Stimulated activated naive CD8-positive, alpha-beta T cell treated with anti-CD3 and anti-CD28 coated beads, Interleukin-15, amount 100 ng/mL, for 72 hours (primary cell): ENCODE measurements at regions not wholly inside any gene's neighbourhood (a gene's known extent, or its start where the extent isn't known, plus 50 kb on each side); places are given as distances from the start of the nearest gene placed in this dataset.

Experiments
- ATAC-seq: fragments of 150-1000 bp; cut with Tn5 transposase; 2 replicates; pipeline ENCODE4 v1.10.0; 2021; ENCODE audit warnings: mild to moderate bottlenecking, moderate library complexity
- DNase-seq, 2 donors: peaks; one replicate each; pipeline ENCODE4 v3.0.0; 2021 to 2022
- H3K27ac Mint-ChIP-seq, 2 donors: one replicate each; pipeline ENCODE4 v1.8.0; 2022; ENCODE audit warnings: mild to moderate bottlenecking in 2 of 2, mixed read lengths in 2 of 2, moderate library complexity in 2 of 2
- H3K27me3 Mint-ChIP-seq: one replicate; pipeline ENCODE4 v1.8.0; 2022; ENCODE audit warnings: mixed read lengths
- H3K4me1 Mint-ChIP-seq: one replicate; pipeline ENCODE4 v1.8.0; 2022; ENCODE audit warnings: mild to moderate bottlenecking, mixed read lengths
- H3K4me3 Mint-ChIP-seq, 2 donors: one replicate each; pipeline ENCODE4 v1.8.0; 2022; ENCODE audit warnings: mild to moderate bottlenecking in 2 of 2, mixed read lengths in 2 of 2, moderate library complexity in 1 of 2
- H3K9me3 Mint-ChIP-seq, 2 donors: one replicate each; pipeline ENCODE4 v1.8.0; 2022; ENCODE audit warnings: mixed read lengths in 2 of 2

DNA sequence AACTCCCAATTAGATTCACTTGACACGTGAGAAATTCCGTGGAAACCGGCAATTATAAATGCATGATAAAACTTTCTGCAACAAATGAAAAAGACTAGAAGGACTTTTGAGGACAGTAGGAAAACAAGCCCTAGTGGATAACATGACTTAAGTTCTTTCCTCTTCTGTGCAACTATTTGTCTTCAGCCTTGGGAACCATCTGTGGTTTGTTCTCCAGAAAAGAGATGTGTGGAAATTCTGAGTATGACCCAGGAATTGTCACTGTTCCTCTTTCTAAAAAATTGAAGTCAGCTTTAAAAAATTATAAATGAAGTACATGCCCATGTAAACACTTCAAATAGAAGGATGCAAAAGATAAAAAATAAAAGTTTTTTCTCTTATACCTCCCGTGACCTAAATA, 128.6 kb upstream of the SVIL start:
- H3K4me1 Mint-ChIP-seq = no peaks in the 10 kb centered on the region
- DNase-seq (no peak), ATAC-seq (no peak)
- no peaks in the 10 kb centered on the region for H3K27me3 Mint-ChIP-seq
- H3K27ac Mint-ChIP-seq = no peak overlapping the region
- H3K9me3 Mint-ChIP-seq = no peaks in the 10 kb centered on the region
- H3K4me3 Mint-ChIP-seq = no peak overlapping the region

DNA sequence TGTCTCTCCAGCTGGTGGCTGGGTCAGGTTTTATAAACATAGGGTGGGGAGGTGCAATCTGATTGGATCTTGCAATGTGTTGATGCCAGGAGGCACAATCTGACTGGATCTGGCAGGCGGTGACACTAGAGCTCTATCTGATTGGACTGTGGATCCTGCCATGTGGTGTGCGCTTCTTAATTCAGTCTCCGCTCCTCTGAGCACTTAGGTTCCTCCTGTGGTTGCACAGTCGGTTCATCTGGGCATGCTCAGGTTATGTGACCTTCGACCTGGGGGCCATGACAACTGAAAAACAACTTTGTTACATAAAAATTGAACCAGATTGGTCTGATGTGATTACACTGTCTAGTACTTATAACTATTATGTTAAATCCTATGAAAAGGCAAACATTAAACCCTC, 127.1 kb upstream of the SVIL start:
- Mint-ChIP-seq H3K4me1 (peaks cover 9% of the 10 kb centered on the region), H3K27me3 (no peaks in the 10 kb centered on the region), H3K27ac (no peak overlapping the region), H3K9me3 (no peaks in the 10 kb centered on the region), H3K4me3 (no peak overlapping the region)
- DNase-seq (no peak), ATAC-seq (no peak)

DNA sequence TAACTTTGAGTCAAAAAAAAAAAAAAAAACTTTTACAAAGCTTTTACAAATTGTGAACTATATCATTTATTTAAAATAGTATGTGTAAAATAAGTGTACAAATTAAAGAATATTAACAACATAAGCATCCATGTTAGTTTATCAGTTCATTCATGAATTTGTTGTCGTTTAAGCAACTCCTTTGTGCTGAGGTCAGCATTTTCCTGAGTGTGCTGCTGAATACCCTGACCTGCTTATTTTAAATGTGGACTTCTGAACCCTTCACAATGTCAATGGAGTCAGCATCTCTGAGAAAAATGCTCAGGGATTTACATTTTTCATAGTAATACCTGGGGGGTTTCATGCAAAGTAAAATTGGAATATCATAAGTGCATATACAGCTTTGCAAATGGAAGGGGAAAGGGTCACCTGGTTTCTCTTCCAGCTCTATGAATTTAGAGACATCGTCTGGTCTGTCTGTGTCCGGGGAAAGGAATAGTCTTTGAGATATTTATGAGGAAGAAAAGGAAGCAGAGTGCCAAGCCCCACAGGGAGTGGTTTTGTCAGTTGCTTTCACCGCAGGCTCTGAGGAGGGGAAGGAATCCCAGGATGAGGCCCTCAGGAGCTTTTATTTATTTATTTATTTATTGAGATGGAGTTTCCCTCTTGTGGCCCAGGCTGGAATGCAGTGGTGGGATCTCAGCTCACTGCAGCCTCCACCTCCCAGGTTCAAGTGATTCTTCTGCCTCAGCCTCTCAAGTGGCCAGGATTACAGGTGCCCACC, 125.5 kb upstream of the SVIL start:
- no peak overlapping the region for H3K27ac Mint-ChIP-seq
- no peak overlapping the region for H3K4me3 Mint-ChIP-seq
- DNase-seq (no peak), ATAC-seq (no peak)
- no peaks in the 10 kb centered on the region for H3K27me3 Mint-ChIP-seq
- peaks cover 9% of the 10 kb centered on the region for H3K4me1 Mint-ChIP-seq
- no peaks in the 10 kb centered on the region for H3K9me3 Mint-ChIP-seq

DNA sequence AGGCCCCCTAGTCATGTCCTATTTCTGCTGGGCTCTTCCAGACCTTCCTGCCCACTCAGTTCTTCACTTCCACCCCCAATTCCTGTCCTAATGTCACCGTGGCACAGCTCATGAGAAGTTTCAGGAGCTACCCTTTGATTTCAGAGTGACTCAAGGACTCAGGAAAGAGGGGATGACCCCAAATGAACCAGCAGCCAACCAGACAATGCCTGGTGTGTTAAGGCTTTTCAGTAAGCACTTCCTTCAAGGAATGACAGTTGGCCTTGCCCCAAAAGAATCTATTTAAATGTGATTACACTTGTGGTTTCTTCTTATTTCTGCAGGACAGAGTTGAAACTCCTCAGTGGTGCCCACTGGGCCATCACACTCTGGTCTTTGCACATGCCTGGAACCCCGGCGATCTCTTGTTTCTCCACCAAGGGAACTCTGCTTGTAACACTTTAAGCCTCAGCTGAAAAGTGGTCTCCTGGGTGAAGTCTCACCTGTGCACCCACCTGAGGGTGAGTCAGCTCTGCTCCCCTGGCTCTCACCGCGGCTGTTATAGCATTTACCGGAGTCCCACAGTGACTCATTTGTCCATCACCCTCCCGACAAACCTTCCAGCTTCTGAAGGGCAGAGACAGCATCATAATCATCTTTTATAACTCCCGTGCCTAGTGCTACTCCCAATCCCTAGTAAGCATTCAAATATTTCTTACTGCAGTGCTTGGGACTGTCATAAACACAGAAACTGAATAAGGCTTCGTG, 123.0 kb upstream of the SVIL start:
- no peak overlapping the region for H3K27ac Mint-ChIP-seq
- H3K9me3 Mint-ChIP-seq = no peaks in the 10 kb centered on the region
- peaks cover 9% of the 10 kb centered on the region for H3K4me1 Mint-ChIP-seq
- ATAC-seq (no peak), DNase-seq (no peak)
- no peaks in the 10 kb centered on the region for H3K27me3 Mint-ChIP-seq
- no peak overlapping the region for H3K4me3 Mint-ChIP-seq

DNA sequence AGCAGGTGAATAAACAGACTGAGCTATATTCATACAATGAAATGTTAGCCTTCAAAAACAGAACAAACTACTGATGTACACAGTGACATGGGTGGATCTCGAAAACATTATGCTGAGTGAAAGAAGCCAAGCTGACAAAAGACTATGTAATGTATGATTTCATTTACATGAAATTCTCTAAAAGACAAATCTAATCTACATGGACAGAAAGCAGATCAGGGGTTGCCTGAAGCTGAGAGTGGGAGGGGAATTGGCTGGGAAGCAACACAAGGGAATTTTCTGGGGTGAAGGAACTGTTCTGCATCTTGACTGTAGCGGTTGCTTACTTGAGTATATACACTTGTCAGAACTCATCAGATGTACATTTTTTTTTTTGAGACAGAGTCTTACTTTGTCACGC, 121.7 kb upstream of the SVIL start:
- no peak for DNase-seq
- H3K4me1 Mint-ChIP-seq = peaks cover 9% of the 10 kb centered on the region
- H3K27me3 Mint-ChIP-seq = no peaks in the 10 kb centered on the region
- no peak overlapping the region for H3K4me3 Mint-ChIP-seq
- ATAC-seq = no peak
- H3K9me3 Mint-ChIP-seq = no peaks in the 10 kb centered on the region
- no peak overlapping the region for H3K27ac Mint-ChIP-seq

DNA sequence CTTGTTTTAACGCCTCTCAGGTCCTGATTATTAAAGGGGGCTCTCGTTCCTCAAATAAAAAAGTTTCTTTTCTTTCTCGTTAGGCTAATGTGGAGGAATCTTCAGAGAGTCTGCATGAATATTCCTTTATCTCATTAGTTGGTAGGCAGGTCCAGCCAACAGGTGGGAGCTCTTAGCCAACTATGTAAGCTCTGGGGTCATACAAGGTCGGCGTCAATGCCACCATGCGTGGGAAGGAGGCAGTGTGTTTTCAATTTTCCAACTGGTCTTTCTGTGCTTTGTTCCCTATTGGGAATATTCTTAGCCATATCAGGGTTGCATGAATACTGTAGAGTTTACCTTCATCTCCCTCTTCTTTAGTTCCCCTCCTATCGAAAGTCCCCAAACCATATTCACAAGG, 118.5 kb upstream of the SVIL start:
- Mint-ChIP-seq H3K27ac (no peak overlapping the region), H3K4me1 (peaks cover 9% of the 10 kb centered on the region), H3K4me3 (no peak overlapping the region), H3K9me3 (no peaks in the 10 kb centered on the region), H3K27me3 (peaks cover 3% of the 10 kb centered on the region)
- DNase-seq (no peak), ATAC-seq (no peak)

DNA sequence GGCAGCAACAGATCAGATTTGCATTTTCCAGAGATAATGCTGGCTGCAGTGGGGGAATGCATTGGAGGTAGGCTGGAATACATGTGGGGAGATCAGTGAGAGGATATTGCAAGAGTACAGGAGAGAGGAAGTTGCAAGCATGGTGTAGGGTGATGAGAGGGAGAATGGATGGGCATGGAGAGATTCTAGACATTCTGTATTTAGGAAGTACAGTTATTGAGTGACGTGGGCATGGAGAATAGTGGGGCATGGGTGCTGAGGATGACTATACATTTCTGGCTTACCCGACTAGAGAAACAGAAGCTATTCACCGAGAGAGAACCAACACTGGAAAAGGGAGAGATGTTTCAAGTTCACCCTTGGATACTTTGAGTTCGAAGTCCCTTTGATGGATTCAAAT, 116.9 kb upstream of the SVIL start:
- no peak overlapping the region for H3K27ac Mint-ChIP-seq

DNA sequence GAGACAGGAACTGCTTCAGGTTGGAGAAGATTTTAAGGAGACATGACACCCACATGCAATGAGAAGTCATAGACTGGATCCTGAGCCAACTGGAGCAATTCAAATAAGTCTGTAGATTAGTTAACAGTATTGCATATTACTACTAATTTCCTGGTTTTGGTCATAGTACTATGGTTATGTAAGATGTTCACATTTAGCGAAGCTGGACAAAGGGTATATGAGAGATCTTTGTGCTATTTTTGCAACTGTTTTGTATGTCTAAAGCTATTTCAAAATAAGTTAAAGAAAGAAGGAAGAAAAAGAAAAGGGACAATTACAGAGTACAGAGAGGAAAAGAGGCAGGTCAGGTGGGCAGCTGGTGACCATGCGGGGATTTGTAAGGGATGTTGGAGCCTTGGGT, 116.5 kb upstream of the SVIL start:
- Mint-ChIP-seq H3K27ac (no peak overlapping the region), H3K4me1 (no peaks in the 10 kb centered on the region), H3K9me3 (no peaks in the 10 kb centered on the region), H3K27me3 (peaks cover 7% of the 10 kb centered on the region), H3K4me3 (no peak overlapping the region)
- no peak for ATAC-seq
- DNase-seq = no peak

More for the DNA sequence above, 116.9 kb upstream of the SVIL start:
- DNase-seq = no peak
- Mint-ChIP-seq H3K27me3 (peaks cover 7% of the 10 kb centered on the region), H3K4me3 (no peak overlapping the region), H3K4me1 (no peaks in the 10 kb centered on the region), H3K9me3 (no peaks in the 10 kb centered on the region)
- ATAC-seq = no peak

DNA sequence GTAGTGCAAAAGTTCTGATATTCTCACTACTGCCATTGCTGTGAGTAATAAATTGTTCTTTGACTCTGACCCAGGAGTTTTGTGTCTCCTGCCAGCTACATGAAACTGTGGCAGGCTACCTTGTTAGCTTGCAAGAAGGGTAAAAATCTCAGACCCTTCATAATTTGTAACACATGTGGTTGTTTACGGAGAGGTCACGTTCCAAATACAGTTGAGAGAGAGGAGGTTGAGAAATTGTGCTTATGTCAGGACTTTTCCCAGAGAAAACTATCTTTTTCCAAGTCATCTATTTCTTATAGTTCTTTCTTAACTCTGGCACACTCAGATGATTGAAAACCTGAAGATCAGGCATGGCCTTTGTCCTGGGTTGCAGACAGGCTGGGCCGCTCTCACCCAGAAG, 114.4 kb upstream of the SVIL start:
- no peaks in the 10 kb centered on the region for H3K9me3 Mint-ChIP-seq
- no peak overlapping the region for H3K4me3 Mint-ChIP-seq
- H3K4me1 Mint-ChIP-seq = no peaks in the 10 kb centered on the region
- ATAC-seq (no peak), DNase-seq (no peak)
- H3K27me3 Mint-ChIP-seq = peaks cover 7% of the 10 kb centered on the region
- H3K27ac Mint-ChIP-seq = no peak overlapping the region

DNA sequence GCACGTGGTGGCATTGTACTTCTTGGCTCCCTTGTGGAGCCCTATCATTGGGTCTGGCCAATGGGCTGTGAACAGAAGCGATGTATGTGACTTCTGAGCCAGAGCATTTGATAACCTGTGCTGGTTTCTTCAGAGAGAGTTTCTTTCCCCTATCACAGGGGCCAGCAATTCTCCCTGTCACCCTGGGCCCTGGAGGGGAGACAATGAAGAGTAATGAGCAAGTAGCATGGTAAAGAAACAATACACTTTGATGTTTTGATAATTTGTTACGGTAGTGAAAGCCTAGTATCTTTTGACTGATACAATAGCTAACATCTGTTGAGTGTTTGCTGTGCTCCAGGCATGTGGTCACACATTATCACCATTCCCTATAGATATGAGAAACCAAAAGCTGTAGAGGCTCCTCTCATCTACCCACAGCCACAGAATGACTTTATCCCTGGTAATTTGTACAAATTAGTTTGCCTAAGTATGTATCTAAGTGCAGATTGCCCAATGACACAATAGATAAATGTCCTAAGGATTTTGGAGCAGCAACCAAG, 113.4 kb upstream of the SVIL start:
- ATAC-seq (no peak), DNase-seq (no peak)
- H3K27me3 Mint-ChIP-seq = peaks cover 7% of the 10 kb centered on the region
- H3K27ac Mint-ChIP-seq = no peak overlapping the region
- no peaks in the 10 kb centered on the region for H3K4me1 Mint-ChIP-seq
- H3K9me3 Mint-ChIP-seq = no peaks in the 10 kb centered on the region
- H3K4me3 Mint-ChIP-seq = no peak overlapping the region

DNA sequence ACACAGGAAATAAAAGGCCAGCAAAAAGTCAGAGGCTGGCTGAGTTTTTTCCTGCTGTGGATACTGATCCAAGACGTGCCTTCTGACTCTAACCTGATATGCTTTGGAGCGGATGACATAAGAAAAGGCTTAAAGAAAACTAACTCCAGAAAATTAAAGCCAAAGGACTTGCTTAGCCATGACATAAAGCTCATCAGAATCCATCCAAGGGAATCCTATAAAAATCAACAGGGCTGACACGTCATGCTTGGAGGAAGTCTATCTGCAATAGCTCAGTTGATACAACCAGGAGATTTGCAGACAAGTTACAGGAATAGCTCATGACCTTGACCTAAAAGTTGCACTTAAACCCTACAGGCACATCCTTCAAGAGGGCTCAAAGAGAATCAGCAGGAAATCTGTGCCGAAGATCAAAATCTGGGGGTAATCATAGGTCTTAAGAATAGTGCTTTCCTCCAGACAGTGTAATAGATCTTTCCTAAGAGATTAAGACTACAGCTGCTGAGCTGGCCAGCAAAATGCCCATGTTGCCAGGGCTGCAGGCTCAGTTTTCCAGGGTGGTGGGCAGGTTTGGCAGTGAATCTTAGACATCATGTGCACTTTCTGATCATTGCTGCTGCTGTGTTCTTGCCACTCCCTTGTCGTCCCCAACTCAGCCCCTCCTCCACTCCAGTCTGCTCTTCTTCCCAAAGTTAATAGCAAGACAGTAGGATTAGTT, 111.5 kb upstream of the SVIL start:
- H3K9me3 Mint-ChIP-seq = no peaks in the 10 kb centered on the region
- peaks cover 7% of the 10 kb centered on the region for H3K27me3 Mint-ChIP-seq
- no peak for DNase-seq
- H3K4me3 Mint-ChIP-seq = no peak overlapping the region
- ATAC-seq = no peak
- no peaks in the 10 kb centered on the region for H3K4me1 Mint-ChIP-seq
- no peak overlapping the region for H3K27ac Mint-ChIP-seq

DNA sequence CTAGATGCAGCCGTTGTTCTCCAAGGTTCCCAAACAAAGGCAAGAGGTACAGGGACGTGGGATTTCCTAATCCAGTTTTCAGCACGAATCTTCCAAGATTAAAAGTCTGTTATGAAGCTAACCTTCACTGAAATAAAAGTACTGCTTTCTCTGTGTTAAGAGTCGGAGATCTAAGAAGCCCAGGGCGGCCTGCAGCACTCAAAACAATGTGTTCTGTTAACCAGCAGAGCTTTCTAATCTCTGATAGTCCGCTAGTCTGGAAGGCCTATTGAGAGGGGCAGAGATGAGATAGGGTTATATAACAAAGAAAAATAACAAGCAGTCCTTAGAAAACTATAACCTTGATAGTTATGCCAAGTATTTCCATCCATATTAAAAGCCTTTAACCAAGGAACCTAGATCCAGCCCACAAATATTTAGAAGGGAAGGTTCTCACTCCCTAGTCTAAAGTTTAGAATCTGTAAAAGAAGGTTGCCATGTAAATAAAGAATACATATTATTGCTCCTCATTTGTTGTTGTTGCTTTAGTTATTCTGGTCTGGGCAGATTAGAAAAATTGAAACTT, 106.3 kb upstream of the SVIL start:
- peaks cover 14% of the 10 kb centered on the region for H3K27me3 Mint-ChIP-seq
- no peaks in the 10 kb centered on the region for H3K9me3 Mint-ChIP-seq
- no peak for ATAC-seq
- DNase-seq = no peak
- no peak overlapping the region for H3K27ac Mint-ChIP-seq
- no peaks in the 10 kb centered on the region for H3K4me1 Mint-ChIP-seq
- no peak overlapping the region for H3K4me3 Mint-ChIP-seq

DNA sequence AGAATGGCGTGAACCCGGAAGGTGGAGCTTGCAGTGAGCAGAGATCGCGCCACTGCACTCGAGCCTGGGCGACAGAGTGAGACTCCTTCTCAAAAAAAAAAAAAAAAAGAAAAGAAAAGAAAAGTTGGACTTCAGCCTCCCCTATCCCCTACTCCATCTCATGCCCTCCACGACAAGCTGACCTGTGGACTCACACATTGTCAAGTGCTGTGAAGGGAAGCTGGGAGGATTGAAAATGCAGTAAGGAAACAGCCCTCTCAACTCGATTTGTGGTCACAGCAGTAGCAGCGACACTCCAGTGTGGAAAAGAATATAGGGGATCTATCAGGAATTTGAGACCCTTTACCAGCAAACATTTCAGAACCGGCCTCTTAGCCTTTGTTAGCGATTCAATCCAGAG, 103.6 kb upstream of the SVIL start:
- peaks cover 14% of the 10 kb centered on the region for H3K27me3 Mint-ChIP-seq
- H3K27ac Mint-ChIP-seq = no peak overlapping the region

DNA sequence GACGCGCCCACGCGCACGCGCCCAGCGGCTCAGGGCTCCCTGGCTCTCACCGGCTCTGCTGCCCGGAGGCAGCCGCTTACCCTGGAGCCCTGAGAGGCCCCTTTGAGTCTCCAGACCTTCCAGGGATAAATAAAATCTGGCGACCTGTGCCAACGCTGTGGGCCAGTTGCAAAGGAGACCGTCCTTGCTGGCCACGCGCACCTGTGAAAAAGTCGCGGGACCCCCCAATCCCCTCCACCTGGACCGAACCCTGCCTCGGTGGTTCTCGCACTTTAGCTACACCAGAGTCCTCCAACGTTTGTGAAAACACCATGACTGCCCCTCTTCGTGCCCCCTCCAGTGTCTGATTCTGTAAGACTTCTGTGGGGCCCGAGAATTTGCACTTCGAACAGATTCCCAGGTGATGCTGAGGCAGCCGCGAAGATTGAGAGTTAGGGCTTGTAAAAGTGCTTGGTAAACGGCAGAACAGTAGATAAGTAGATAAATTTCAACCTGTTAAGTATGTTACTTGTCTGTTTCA, 102.4 kb upstream of the SVIL start:
- no peak for DNase-seq
- H3K27ac Mint-ChIP-seq = no peak overlapping the region
- H3K4me3 Mint-ChIP-seq = peak overlapping the region; percentile 71 to 80
- peaks cover 24% of the 10 kb centered on the region for H3K4me1 Mint-ChIP-seq
- peak; percentile 14 for ATAC-seq
- no peaks in the 10 kb centered on the region for H3K9me3 Mint-ChIP-seq
- H3K27me3 Mint-ChIP-seq = peaks cover 14% of the 10 kb centered on the region

More for the DNA sequence above, 103.6 kb upstream of the SVIL start:
- H3K4me3 Mint-ChIP-seq = no peak overlapping the region
- peaks cover 17% of the 10 kb centered on the region for H3K4me1 Mint-ChIP-seq
- no peak for ATAC-seq
- DNase-seq = no peak
- H3K9me3 Mint-ChIP-seq = no peaks in the 10 kb centered on the region

DNA sequence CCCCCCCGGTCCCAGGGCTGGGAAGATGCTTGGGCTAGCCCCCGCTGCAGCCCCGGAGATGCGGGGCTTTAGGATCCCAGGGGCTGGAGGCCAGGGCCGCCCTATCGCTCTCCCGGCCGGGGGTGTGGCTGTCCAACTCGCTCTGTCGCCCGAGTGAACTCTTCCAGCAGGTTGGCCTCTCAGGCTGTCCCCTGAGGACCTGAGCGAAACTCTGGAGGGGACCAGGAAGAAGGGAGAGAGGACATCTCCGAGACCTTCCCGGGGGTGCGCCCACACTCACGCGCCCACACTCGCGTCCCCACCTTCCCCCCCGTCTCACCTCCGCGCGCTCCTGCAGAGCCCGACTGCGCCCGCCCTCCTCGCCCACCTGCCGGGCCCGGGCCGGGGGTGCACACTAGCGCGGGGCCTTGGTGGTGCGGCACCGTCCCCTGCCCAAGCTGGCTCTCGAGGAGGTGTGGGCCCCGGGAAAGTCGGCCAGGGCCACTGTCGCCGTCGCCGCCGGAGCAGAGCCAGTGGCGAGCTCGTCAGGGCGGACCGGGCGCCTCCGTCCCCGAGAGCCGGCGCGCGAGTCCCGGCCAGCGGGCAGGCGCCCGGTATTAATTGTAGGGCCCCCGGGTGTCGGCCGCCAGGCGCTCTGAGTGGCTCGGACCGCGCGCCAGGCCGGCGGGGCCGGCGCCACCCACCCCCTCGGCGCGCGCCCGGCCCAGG, 101.7 kb upstream of the SVIL start:
- no peak overlapping the region for H3K27ac Mint-ChIP-seq
- H3K4me3 Mint-ChIP-seq = peak overlapping the region; percentile 85 to 87
- H3K9me3 Mint-ChIP-seq = no peaks in the 10 kb centered on the region

More for the DNA sequence above, 101.7 kb upstream of the SVIL start:
- ATAC-seq (peak; percentile 24), DNase-seq (peak; percentile 33)
- Mint-ChIP-seq H3K4me1 (peaks cover 29% of the 10 kb centered on the region), H3K27me3 (peaks cover 14% of the 10 kb centered on the region)
